MM.1S (cell line): ENCODE measurements at regions not wholly inside any gene's neighbourhood (a gene's known extent, or its start where the extent isn't known, plus 50 kb on each side); places are given as distances from the start of the nearest gene placed in this dataset.

ENCODE experiments used
- EZH2 ChIP-seq: fragments of 300-600 bp; sonication (generic); optimal IDR thresholded peaks from 2 replicates; pipeline ENCODE3; 2017; ENCODE audit warnings: low read depth, mild to moderate bottlenecking, antibody characterized with exemption, low read length, mixed read lengths
- TF ChIP-seq, protein P1 (sequence below): fragments of 300-600 bp; sonication (generic); IDR thresholded peaks from 2 replicates; pipeline ENCODE4 v1.5.1; 2016; ENCODE audit warnings: antibody characterized with exemption, low read length, mixed read lengths

DNA sequence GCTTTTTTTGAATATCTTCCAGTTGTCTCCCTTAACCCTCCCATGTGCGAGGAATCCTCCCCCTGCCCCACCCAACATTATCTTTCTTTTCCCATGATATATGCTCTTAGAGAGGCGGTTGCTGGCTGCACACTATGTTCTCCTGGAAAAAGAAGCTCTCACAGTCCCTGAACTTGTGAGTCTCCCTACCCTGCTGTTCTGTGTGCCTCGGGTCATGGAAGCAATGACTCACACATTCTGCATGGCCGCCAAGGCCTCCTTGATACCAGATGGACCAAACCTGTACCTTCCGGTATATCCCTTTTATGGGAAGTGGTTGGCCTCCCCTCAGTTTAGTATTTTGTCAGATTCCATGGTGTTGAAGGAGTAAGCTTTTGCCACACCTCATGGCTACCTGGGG lies 705.4 kb downstream of the SLITRK6 start:
- TF ChIP-seq, protein P1, sequence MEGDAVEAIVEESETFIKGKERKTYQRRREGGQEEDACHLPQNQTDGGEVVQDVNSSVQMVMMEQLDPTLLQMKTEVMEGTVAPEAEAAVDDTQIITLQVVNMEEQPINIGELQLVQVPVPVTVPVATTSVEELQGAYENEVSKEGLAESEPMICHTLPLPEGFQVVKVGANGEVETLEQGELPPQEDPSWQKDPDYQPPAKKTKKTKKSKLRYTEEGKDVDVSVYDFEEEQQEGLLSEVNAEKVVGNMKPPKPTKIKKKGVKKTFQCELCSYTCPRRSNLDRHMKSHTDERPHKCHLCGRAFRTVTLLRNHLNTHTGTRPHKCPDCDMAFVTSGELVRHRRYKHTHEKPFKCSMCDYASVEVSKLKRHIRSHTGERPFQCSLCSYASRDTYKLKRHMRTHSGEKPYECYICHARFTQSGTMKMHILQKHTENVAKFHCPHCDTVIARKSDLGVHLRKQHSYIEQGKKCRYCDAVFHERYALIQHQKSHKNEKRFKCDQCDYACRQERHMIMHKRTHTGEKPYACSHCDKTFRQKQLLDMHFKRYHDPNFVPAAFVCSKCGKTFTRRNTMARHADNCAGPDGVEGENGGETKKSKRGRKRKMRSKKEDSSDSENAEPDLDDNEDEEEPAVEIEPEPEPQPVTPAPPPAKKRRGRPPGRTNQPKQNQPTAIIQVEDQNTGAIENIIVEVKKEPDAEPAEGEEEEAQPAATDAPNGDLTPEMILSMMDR, result no peak
- no peak for TF ChIP-seq EZH2
